Stimulated activated CD4-positive, alpha-beta T cell treated with anti-CD3 and anti-CD28 coated beads, Interleukin-1b, Interleukin-23, amount 100 ng/mL, for 1 hour (primary cell): ENCODE measurements at regions not wholly inside any gene's neighbourhood (a gene's known extent, or its start where the extent isn't known, plus 50 kb on each side); places are given as distances from the start of the nearest gene placed in this dataset.
"Not testable (repeated sequence)": the region's sequence is repeated elsewhere in the genome, so short reads cannot be mapped to it uniquely, and the experiment has no call there.

ENCODE experiments used
- DNase-seq, 2 donors: peaks; one replicate each; pipeline ENCODE4 v3.0.0-alpha.2; 2020; ENCODE audit warnings: low read depth in 2 of 2

DNA sequence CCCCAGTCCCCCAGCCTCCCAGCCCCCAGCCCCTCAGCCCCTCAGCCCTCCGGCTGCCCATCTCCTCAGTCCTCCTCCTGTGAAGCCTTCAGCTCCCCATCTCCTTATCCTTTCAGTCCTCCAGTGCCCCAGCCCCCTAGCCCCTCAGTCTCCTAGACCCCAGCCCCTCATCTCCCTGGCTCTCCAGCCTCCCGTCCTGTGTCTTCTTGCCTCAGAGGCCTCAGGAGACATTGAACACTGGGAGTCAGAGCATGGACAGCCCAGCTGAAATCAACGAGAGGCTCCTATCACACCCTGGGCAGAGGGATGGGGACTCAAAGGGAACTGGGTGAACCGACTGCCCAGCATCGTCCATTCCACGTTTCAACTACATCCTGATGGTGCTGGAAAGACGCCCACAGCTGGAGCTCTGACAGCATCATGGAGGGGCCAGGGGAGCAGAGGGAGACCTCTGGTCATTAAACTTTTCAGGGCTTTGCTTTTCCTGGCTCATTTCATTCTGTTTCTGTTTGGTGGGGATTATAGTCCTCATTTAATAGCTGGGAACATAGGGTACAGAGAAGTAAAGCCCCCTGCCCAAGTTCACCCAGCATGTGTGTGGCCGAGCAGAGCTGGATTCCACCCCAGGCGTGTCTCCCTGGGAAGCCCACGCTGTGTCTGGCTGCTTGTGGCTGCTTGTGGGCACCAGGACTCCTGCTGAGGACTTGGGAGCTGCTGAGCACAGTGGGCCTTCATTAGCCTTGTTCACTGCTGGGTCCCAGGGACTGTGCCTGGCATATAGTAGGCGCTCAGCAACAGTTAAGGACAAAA lies 396.7 kb downstream of the PTPRU start:
- DNase-seq = no peak

GRCh38 chr1:29631836-29632805 lies 395.8 kb downstream of the PTPRU start:
- no peak for DNase-seq

DNA sequence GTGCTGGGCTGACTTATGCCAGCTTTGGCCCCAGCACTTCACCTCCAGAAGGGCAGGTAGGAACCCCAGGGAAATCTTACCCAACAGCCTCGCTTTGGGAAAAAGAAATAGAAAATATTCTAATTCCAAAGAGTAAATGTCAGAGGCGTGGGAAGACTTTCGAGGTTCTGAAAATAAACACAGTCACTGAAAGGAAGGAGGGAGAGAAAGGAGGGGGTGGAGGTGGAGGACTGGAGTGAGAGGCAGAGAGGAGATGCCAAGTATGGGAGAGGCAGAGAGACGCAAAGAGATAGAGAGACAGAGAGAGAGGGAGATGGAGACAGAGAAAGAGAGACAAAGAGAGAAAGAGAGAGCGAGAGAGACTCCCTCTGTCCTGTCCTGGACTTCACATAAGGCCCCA lies 395.0 kb downstream of the PTPRU start:
- no peak for DNase-seq

- DNase-seq = no peak
Observed at GRCh38 chr1:29630756-29631155, 394.4 kb downstream of the PTPRU start.

DNA sequence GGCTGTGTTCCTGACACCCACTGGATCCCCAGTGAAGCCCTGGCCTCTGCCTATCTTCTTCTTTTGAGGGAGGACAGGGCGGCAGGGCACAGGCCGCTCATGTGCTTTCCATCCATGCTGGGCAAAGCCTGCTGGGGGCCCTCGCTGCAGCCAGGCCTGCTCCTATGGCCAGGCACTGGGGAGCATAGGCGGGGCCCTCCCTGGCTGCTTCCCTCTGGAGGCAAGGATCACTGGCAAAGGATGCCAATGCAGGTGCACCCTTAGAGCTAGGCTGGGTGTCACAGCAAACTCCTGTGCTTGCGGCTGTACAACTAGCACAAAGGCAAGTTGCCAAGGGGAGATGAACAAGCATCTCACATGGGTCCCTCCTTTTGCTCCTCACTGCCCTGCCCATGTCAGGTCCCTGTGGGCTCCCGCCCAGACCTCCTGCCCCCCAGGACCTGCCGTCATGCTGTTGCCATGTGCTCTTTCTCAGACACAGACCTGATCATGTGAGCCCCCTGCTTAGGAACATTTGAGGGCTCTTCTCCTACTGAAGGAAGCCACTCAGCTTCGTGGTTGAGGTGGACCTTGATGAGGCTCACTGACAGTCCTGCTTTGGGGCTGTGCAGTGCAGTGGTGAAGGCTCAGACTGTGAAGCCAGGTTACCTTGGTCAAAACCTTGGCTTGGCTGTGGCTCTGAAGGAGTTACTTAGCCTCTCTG lies 393.6 kb downstream of the PTPRU start:
- no peak for DNase-seq

DNA sequence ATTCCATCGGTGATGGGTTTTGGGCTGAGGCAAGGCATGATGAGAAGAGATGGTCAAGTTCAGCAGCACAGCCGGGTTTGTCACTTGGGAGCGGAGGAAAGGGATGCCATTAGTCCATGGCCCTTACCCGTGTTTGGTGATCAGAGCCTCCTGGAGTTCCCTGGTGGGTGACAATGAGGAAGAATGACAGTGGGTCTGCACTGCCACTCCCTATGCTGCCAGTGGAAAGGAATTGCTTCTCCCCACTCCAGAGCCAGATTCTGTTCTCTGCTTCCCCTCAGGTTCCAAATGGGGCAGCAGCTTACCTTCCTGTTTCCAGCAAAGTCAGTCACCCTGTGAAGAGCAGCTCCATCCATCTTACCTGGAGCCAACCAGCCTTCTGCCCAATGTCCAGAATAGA lies 393.1 kb downstream of the PTPRU start:
- DNase-seq = no peak

GRCh38 chr1:29628190-29628589 lies 391.9 kb downstream of the PTPRU start:
- no peak for DNase-seq

- no peak for DNase-seq
Observed at GRCh38 chr1:29626726-29627125, 390.4 kb downstream of the PTPRU start.

DNA sequence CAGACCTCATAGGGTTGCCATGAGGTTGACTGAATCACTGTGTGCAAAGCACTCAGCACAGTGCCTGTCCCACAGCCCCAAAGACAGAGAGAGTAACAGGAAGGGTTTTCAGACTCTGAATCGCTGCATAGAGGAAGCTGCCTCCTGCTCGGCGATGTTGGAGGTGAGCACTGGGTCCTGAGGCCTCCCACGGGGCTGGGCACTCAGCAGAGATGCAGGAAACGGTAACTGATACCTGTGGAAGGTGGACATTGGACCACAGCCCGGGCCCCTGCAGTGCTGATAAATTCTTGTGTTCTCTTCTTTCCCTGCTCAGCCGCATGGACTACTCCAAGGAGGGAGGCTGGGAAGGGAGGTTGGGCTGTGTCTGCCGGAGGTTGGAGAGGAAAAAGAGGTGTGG lies 389.7 kb downstream of the PTPRU start:
- DNase-seq = no peak

- no peak for DNase-seq
Observed at GRCh38 chr1:29625084-29625420, 388.7 kb downstream of the PTPRU start.

DNA sequence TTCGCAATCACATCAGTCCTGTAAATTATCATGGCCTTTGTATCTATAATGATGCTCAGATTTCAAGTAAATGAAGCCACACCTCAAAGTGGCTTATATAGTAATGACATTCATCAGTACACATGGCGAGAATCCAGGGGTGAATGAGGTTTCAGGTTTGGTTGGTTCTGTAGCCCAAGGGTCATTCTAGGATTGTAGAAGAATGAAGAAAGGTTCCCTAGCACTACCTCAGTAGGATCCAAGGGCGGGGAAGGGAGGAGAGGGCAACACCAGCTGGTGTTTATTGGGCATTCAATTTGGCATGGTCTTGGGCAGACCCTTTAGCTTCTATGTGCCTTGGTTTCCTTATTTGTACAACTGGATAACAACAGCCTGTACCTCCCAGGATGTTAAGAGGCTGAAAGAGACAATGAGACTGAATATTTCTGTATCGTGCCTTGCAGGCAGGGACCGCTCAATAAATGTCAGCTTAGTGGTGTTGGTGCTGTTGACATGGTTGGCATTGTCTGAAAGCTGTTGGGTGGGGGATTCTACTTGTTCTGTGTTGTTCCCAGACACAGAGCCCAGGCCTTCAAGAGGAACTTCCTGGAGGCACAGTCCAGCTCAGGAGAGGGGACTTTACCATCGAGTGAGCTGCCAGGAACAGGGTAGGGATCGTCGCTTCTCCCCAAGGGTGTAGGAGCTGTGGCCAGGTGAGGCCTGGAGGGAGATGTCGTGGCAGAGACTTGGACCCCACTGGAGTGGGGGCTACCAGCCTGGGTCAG lies 388.2 kb downstream of the PTPRU start:
- DNase-seq = no peak

GRCh38 chr1:29623501-29623900 lies 387.2 kb downstream of the PTPRU start:
- no peak for DNase-seq

DNA sequence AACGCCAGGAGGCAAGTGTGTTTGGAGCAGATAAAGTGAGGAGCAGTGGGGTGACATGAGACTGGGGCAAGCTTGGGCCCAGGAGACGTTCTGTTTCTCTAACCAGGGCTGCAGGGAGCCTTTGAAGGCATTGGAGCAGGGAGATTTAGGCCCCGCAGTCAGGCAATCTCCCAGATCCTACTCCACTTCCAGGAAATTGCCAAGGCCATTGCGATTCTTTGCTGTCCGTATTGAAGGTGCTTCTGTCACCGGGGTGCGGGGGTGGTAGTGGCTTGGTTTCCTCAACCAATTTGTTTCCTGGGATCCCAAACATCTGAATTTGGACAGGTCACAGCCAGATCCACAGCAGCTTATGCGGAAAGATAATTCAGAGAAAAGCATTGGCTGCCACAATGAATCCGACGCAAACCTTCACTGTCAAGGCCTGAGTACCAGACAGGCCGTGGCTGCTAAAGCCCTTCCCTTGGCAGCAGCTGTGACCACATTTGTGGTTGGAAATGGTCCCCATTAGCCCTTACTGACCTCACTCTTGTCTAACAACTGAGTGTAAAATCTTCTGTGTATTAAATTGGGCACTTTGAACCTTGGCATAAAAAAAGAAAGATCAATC lies 385.6 kb downstream of the PTPRU start:
- DNase-seq = no peak

DNA sequence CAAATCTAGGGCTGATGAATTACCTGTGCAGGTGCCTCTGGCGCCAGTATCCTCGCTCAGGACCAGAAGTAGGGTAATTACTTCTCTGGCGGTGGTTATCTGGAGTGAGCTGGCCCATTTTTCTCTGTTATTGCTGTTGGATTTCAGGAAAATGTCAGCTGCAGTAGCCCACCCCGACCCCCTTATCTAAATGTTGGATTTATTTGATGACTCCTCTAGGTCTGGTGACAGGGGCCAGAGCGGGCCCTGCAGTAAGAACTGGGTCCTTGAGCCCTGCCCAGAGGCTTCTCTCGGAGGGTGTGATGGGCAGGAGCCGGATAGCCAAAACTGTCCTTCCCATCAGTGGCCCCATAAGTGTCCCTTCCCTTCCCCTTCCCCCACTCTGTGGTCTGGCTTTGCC lies 384.3 kb downstream of the PTPRU start:
- no peak for DNase-seq

DNA sequence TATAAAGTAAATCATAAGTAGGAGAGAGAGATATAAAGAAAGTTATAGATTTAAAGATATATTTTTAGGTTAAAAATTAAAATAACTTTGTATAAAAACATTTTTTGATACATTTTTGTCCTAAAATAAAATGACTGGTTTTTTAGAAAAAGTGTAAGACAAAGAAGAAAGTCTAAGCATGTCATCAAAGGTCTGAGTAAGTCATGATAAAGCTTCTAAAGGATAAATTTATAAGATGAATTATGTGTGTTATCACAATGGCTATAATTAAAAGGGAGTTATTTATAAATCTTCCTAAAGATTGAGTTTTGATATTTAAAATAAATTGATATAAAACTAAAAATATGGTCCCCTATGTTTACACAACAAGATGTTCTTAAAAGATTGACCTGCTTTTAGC lies 370.9 kb downstream of the PTPRU start:
- DNase-seq = no peak

DNA sequence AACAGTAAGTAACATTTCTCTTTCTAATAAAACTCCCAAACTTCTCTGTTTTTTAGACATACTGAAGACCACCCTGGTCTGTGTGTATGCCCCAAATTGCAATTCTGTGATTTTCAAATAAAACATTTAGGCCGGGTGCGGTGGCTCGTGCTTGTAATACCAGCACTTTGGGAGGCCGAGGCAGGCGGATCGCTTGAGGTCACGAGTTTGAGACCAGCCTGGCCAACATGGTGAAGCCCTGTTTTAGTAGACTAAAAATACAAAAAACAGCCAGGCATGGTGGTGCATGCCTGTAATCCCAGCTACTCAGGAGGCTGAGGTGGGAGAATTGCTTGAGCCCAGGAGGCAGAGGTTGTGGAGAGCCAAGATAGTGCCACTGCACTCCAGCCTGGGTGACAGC lies 368.5 kb downstream of the PTPRU start:
- not testable (repeated sequence) for DNase-seq

- DNase-seq = no peak
Observed at GRCh38 chr1:29603622-29604021, 367.3 kb downstream of the PTPRU start.

GRCh38 chr1:29602203-29602602 lies 365.9 kb downstream of the PTPRU start:
- DNase-seq = no peak

DNA sequence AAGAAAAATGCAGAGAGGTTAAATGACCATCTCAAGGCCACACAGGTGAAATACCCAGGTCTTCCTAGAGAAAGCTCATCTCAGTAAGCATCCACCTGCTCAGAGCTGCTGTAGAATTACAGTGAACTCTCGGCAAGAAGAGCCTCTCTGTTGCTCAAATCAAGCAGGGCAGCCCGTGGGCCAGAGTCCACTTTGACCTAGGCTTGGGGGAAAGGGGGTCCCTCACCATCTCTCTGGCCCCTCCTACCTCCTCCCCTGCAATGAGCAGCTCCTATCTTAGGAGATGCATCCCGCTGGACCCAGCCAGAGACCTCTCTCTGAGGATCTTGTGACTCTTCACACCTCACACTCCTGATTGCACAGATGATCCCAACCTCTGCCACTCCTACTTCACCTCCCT lies 364.7 kb downstream of the PTPRU start:
- no peak for DNase-seq

DNA sequence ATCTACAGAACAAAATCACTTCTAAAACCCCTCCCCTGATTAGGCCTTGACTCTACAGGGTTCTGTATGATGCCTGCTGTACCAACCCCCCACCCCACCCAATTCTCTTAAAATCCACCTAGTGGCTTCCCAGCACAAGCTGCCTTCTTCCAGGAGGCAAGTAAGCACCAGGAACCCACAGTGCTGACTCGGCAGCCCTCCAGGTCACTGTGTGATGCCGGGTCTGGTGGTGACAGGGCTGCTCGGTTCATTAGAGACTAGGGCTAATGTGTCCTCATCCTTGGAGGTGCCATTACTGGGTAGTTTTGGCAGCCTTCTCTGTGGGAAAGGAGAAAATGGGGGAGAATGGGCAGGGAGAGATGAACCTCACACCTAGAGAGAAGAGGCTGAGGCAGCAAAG lies 363.5 kb downstream of the PTPRU start:
- no peak for DNase-seq

DNA sequence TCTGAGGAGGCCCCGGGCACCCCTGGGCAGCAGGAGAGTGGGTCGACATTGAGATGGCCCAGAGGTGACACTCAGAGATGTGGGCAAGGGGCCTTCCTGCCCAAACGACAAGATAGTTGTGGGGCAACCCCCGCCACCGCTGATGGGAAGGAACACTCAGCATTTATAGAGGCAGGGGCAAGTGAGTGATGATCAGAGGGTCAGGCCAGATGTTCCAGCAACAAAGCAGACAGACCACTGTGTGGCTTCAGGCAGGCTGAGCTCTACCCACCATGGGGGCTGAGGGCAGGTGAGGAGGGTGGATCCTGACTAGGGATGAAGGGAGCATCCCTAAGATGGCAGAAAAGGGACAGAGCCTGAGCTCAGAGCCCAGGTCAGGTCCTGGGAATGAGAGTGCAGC lies 362.7 kb downstream of the PTPRU start:
- DNase-seq = no peak
